Activated CD8-positive, alpha-beta T cell treated with anti-CD3 and anti-CD28 coated beads for 36 hours (primary cell): ENCODE measurements at regions not wholly inside any gene's neighbourhood (a gene's known extent, or its start where the extent isn't known, plus 50 kb on each side); places are given as distances from the start of the nearest gene placed in this dataset.

ENCODE experiments used
- ATAC-seq: fragments of 200-7000 bp; cut with Tn5 transposase; one replicate; pipeline ENCODE4 v1.10.0; 2021; ENCODE audit warnings: mild to moderate bottlenecking, moderate library complexity
- CTCF ChIA-PET: fragments of 350-600 bp; sonication (Branson Sonifier 250); formaldehyde crosslinking; loops from one replicate; lab custom pipeline; 2021; ENCODE audit warnings: antibody characterized with exemption; lab: Charles Lee
- POLR2A ChIA-PET: fragments of 350-600 bp; sonication (Branson Sonifier 250); formaldehyde crosslinking; loops from one replicate; lab custom pipeline; 2021; ENCODE audit warnings: antibody characterized with exemption; lab: Charles Lee
- DNase-seq: peaks from one replicate; pipeline ENCODE4 v3.0.0-alpha.2; 2020
- H3K27ac Mint-ChIP-seq: one replicate; pipeline ENCODE4 v1.8.0; 2021; ENCODE audit warnings: mild to moderate bottlenecking, mixed read lengths
- H3K27me3 Mint-ChIP-seq: one replicate; pipeline ENCODE4 v1.8.0; 2021; ENCODE audit warnings: mixed read lengths
- H3K36me3 Mint-ChIP-seq: one replicate; pipeline ENCODE4 v1.8.0; 2021; ENCODE audit warnings: low read depth, mixed read lengths
- H3K4me1 Mint-ChIP-seq: one replicate; pipeline ENCODE4 v1.8.0; 2021; ENCODE audit warnings: low read depth, mixed read lengths
- H3K4me3 Mint-ChIP-seq: one replicate; pipeline ENCODE4 v1.8.0; 2021; ENCODE audit warnings: mild to moderate bottlenecking, moderate library complexity, mixed read lengths
- H3K9me3 Mint-ChIP-seq: one replicate; pipeline ENCODE4 v1.8.0; 2021; ENCODE audit warnings: mixed read lengths
- intact Hi-C: fragments of 100-400 bp; cut with micrococcal nuclease; formaldehyde crosslinking; loops from one replicate; pipeline ENCODE4 v1.10.0; 2022
- TF ChIP-seq, protein P1 (sequence below): fragments of 200-600 bp; IDR thresholded peaks from one replicate; pipeline ENCODE4 v1.8.0; 2022; ENCODE audit warnings: antibody characterized with exemption, mild to moderate bottlenecking

DNA sequence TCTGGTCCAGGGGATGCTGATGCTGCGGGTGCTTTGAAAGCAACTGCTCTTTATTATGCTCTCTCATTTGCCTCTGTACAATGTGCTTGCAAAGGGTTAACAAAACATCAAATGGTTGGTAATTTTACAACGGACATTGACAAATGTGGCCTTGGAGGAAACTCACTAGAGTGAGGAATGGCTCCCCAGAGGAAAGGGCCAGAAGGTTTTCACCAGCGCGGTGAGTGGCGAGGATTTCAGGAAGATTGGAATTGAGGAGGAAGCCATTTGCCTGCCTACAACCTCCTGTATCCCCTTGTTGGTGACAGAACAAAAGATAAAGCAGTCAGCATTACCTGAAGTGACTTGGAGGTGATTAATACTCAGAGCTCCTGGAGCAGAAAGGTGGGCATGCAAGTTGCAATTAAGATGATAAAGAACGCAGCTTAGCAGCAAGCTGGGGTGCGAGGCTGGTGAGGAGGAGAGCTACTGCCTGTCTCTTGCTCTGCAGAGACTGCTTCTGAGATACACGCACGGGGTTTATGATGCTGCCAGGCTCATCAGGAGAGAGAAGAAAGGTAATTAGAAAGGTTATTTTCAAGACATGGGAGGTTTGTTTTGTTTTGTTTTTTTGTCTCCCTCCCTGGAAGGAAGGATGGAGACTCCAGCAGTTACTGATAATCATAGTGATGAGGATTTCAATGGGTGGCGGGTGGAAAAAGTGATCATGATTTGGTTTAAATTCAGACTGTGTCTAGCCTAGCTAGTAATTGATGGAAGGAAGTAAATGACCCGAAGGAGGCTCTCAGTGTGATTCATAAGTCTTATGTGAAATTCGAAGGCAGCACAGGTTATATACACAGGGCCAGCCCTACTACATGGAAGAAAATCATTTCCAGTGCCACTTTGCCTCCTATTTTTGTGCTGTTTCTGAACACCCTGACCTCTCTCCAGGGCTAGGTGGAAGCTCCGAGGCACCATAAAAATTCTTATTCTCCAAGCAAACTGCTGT, 141.6 kb upstream of the DTNBP1 start:
- Mint-ChIP-seq H3K36me3 (no peaks in the 10 kb centered on the region), H3K27ac (no peak overlapping the region), H3K27me3 (no peaks in the 10 kb centered on the region), H3K9me3 (no peaks in the 10 kb centered on the region), H3K4me1 (no peaks in the 10 kb centered on the region), H3K4me3 (no peak overlapping the region)
- no peak for ATAC-seq
- ChIA-PET POLR2A (no interaction called here), CTCF (no interaction called here)
- intact Hi-C loops = no loop called here
- DNase-seq = no peak
- TF ChIP-seq, protein P1, sequence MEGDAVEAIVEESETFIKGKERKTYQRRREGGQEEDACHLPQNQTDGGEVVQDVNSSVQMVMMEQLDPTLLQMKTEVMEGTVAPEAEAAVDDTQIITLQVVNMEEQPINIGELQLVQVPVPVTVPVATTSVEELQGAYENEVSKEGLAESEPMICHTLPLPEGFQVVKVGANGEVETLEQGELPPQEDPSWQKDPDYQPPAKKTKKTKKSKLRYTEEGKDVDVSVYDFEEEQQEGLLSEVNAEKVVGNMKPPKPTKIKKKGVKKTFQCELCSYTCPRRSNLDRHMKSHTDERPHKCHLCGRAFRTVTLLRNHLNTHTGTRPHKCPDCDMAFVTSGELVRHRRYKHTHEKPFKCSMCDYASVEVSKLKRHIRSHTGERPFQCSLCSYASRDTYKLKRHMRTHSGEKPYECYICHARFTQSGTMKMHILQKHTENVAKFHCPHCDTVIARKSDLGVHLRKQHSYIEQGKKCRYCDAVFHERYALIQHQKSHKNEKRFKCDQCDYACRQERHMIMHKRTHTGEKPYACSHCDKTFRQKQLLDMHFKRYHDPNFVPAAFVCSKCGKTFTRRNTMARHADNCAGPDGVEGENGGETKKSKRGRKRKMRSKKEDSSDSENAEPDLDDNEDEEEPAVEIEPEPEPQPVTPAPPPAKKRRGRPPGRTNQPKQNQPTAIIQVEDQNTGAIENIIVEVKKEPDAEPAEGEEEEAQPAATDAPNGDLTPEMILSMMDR = no peak

- DNase-seq = no peak
- TF ChIP-seq, protein P1 = no peak
- CTCF ChIA-PET = no interaction called here
- Mint-ChIP-seq H3K4me1 (no peaks in the 10 kb centered on the region), H3K27me3 (no peaks in the 10 kb centered on the region), H3K4me3 (no peak overlapping the region), H3K36me3 (no peaks in the 10 kb centered on the region), H3K9me3 (peaks cover 6% of the 10 kb centered on the region), H3K27ac (no peak overlapping the region)
- POLR2A ChIA-PET = no interaction called here
- intact Hi-C loops = no loop called here
- no peak for ATAC-seq
These were observed 139.6 kb upstream of the DTNBP1 start for GRCh38 chr6:15802466-15802865.

DNA sequence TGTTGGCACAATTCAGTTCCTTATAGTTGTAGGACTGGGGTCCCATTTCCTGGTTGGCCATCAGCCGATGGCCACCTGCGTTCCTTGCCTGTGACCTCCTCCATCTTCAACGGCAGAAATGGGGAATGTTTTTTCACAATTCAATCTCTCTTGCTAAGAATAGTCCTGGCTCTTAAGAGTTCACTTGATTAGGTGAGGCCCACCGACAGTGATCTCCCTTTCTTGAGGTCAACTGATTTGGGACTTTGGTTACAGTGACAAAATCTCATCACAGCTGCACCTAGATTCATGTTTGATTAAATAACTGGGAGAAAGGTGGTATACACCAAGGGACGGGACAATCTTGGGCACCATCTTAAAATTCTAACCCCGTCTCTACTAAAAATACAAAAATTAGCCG, 139.1 kb upstream of the DTNBP1 start:
- no peak for DNase-seq
- ATAC-seq = no peak
- POLR2A ChIA-PET = no interaction called here
- H3K36me3 Mint-ChIP-seq = no peaks in the 10 kb centered on the region
- no peaks in the 10 kb centered on the region for H3K27me3 Mint-ChIP-seq
- H3K27ac Mint-ChIP-seq = no peak overlapping the region
- H3K4me3 Mint-ChIP-seq = no peak overlapping the region
- TF ChIP-seq, protein P1 = no peak
- intact Hi-C loops = no loop called here
- CTCF ChIA-PET = no interaction called here
- H3K4me1 Mint-ChIP-seq = no peaks in the 10 kb centered on the region
- peaks cover 11% of the 10 kb centered on the region for H3K9me3 Mint-ChIP-seq

DNA sequence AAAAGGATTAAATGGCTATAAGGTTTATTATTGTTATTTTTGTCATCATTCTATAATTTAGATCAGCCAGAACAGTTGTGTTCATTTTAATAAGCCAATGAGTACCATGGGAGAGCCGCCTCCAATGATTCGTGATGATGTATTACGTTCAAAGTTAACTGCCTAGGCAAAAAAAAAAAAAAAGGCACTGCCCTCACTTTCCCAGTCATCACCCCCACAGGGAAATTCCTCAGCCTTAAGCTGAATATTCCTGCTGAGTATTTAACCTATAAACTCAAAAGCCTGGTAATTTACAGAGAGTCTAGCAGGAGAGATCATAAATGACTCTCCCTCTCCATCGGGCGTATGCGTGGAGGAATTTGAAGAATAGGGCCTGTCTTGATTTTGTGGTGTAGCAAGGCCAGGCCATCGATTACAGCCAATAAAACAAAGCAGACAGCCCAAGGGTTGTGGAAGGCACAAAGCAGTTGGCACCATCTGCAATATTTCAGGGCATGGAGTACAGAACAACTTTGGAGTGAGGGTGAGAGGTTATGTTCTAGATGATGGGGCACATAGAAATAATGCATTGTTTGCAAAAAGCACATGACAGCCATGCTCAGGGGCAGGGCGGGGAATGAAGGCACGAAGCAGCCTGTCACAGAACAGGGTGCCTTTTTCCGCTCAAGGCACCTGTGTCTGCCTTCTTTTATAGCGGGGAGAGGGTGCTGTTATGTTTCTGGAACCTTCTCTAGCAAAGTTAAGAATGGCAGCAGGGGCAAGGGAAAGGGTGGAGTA, 138.2 kb upstream of the DTNBP1 start:
- intact Hi-C loops = no loop called here
- no peak for ATAC-seq
- TF ChIP-seq, protein P1 = no peak
- Mint-ChIP-seq H3K36me3 (no peaks in the 10 kb centered on the region), H3K9me3 (peaks cover 11% of the 10 kb centered on the region), H3K4me3 (no peak overlapping the region), H3K27ac (no peak overlapping the region), H3K4me1 (no peaks in the 10 kb centered on the region), H3K27me3 (no peaks in the 10 kb centered on the region)
- ChIA-PET POLR2A (no interaction called here), CTCF (no interaction called here)
- no peak for DNase-seq
